HG02759 (cell line): ENCODE measurements at regions not wholly inside any gene's neighbourhood (a gene's known extent, or its start where the extent isn't known, plus 50 kb on each side); places are given as distances from the start of the nearest gene placed in this dataset.
"Not testable (repeated sequence)": the region's sequence is repeated elsewhere in the genome, so short reads cannot be mapped to it uniquely, and the experiment has no call there.

Experiments used
- ATAC-seq: cut with Tn5 transposase; IDR thresholded peaks from one replicate; pipeline ENCODE4 v1.9.1; 2021; ENCODE audit warnings: mild to moderate bottlenecking, moderate library complexity; ENCODE audit not compliant: unreplicated experiment

- ATAC-seq, result no peak
Measured at GRCh38 chr1:213751064-213751397, 236.7 kb upstream of the PROX1 start.

- ATAC-seq, result no peak
Measured at GRCh38 chr1:213759359-213760181, 228.2 kb upstream of the PROX1 start.

- ATAC-seq, result no peak
Measured at GRCh38 chr1:213761845-213762407, 225.8 kb upstream of the PROX1 start.

- ATAC-seq, result no peak
Measured at GRCh38 chr1:213767683-213768082, 220.1 kb upstream of the PROX1 start.

- ATAC-seq, result no peak
Measured at GRCh38 chr1:213772128-213773063, 215.4 kb upstream of the PROX1 start.

- no peak for ATAC-seq
Measured at GRCh38 chr1:213773975-213774374, 213.8 kb upstream of the PROX1 start.

- ATAC-seq, result no peak
Measured at GRCh38 chr1:213776969-213777368, 210.8 kb upstream of the PROX1 start.

GRCh38 chr1:213779228-213779627 lies 208.5 kb upstream of the PROX1 start:
- no peak for ATAC-seq

GRCh38 chr1:213782941-213783672 lies 204.7 kb upstream of the PROX1 start:
- ATAC-seq, result no peak

GRCh38 chr1:213783893-213784292 lies 203.9 kb upstream of the PROX1 start:
- ATAC-seq, result no peak

- no peak for ATAC-seq
Measured at GRCh38 chr1:213786683-213787082, 201.1 kb upstream of the PROX1 start.

GRCh38 chr1:213790565-213790964 lies 197.2 kb upstream of the PROX1 start:
- ATAC-seq, result no peak

- ATAC-seq, result no peak
Measured at GRCh38 chr1:213793482-213794067, 194.2 kb upstream of the PROX1 start.

- ATAC-seq, result no peak
Measured at GRCh38 chr1:213796525-213796924, 191.2 kb upstream of the PROX1 start.

- not testable (repeated sequence) for ATAC-seq
Measured at GRCh38 chr1:213808288-213808687, 179.5 kb upstream of the PROX1 start.

- no peak for ATAC-seq
Measured at GRCh38 chr1:213817156-213817555, 170.6 kb upstream of the PROX1 start.

GRCh38 chr1:213820362-213821149 lies 167.2 kb upstream of the PROX1 start:
- no peak for ATAC-seq

GRCh38 chr1:213821175-213821942 lies 166.4 kb upstream of the PROX1 start:
- ATAC-seq, result no peak

- ATAC-seq, result no peak
Measured at GRCh38 chr1:213821943-213822334, 165.8 kb upstream of the PROX1 start.
